ENCODE measurements at regions not wholly inside any gene's neighbourhood (a gene's known extent, or its start where the extent isn't known, plus 50 kb on each side); places are given as distances from the start of the nearest gene placed in this dataset.

- no peak overlapping the region for H3K4me3 ChIP-seq
Observed at GRCh38 chr1:30819244-30819571, 61.6 kb upstream of the LAPTM5 start.

DNA sequence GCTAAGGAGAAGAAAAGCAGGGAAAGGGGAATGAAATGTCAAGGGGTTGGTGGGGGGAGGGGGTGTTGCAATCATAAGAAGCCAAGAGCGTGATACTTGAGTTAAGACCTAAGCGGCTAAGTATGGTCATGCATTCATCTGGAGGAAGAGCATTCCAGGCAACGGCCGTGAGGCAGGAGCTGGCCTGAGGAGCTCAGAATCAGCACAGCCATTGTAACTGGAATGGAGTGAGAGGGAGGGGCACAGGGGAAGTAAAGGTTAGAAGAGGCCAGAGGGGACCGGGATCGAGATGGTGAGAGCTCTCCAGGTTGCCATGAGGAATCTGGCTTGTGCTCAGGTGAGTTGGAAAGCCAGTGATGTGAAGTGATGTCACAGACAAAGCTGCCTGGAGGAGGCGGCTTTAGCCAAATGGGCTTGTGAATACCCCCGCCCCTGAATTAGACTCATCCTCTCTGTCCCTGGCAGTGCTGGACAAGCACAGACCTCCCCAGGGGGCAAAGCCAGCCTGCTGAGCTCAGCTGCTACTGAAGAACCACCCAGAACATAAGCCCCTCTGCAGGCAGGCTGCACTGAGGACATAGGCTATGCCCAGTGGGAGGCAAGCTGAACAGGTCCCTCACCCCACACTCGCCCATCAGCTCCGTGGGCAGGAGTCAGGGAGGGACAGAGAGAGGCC is 61.1 kb upstream of the LAPTM5 start:
- 56 to 71% (median 69%) methylated on average over 9 to 10 of the region's 10 CpGs for WGBS, 5 donors
- peak overlapping the region in 4 of 5 donors; percentile 31 to 97 (median 82) for H3K27ac ChIP-seq
- intact Hi-C loops (cut with DNase I; ENCODE audit: low total_unique reads): no loop called here

More at GRCh38 chr1:30819244-30819571, 61.6 kb upstream of the LAPTM5 start:
- intact Hi-C loops (cut with DNase I; ENCODE audit: low total_unique reads): no loop called here
- Histone ChIP-seq H3K4me1 (peaks cover 16 to 67% (median 38%) of the 10 kb centered on the region in 4 donors), H3K27me3 (peaks cover 0 to 38% (median 0%) of the 10 kb centered on the region in 3 donors), H3K9me3 (no peaks in the 10 kb centered on the region), H3K27ac (peak overlapping the region in 3 of 5 donors; percentile 72 to 97 (median 93)), H3K36me3 (no peaks in the 10 kb centered on the region)
- 53 to 71% (median 62%) methylated on average over 3 of the region's 3 CpGs for WGBS, 5 donors
- DNase-seq: no peak
- TF ChIP-seq EP300 (IDR thresholded peaks at IDR 0.05): no peak
- TF ChIP-seq CTCF (IDR thresholded peaks at IDR 0.05): no peak
- no peak for TF ChIP-seq POLR2AphosphoS5 (IDR thresholded peaks at IDR 0.05)
- no peak for TF ChIP-seq POLR2A (IDR thresholded peaks at IDR 0.05)

DNA sequence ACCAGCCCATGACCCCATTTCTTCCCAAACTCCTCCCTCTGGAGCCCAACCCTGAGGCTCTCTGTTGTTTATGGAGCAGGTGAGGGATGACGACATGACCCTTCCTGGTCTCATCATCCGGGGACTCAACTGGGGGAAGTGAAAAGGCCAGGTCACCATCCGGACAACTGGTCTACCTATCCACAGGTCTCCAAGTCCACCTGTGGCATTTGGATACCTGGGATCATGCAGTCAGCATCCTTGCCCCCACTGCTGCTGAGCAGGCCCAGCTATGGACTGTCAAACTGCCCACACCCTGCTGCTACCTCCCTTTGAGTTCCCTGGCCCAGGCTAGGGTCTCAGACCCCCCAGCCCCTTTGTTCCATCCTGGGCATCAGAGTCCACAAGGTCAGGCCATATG is 60.0 kb upstream of the LAPTM5 start:
- H3K9me3 ChIP-seq: no peaks in the 10 kb centered on the region
- no peaks in the 10 kb centered on the region for H3K36me3 ChIP-seq
- H3K27ac ChIP-seq: peak overlapping the region in 3 of 5 donors; percentile 72 to 97 (median 93)
- peaks cover 0 to 50% (median 0%) of the 10 kb centered on the region in 3 donors for H3K27me3 ChIP-seq
- no peak for DNase-seq
- no peak overlapping the region for H3K4me3 ChIP-seq
- intact Hi-C loops (cut with DNase I; ENCODE audit: low total_unique reads): no loop called here
- WGBS, 5 donors: 70 to 100% (median 91%) methylated on average over 3 of the region's 3 CpGs
- H3K4me1 ChIP-seq: peaks cover under 1 to 54% (median 24%) of the 10 kb centered on the region in 4 donors
- no peak for TF ChIP-seq POLR2AphosphoS5 (IDR thresholded peaks at IDR 0.05)
- no peak for TF ChIP-seq CTCF (IDR thresholded peaks at IDR 0.05)
- no peak for TF ChIP-seq POLR2A (IDR thresholded peaks at IDR 0.05)
- no peak for TF ChIP-seq EP300 (IDR thresholded peaks at IDR 0.05)

More for the DNA sequence above, 61.1 kb upstream of the LAPTM5 start:
- H3K4me1 ChIP-seq: peaks cover 12 to 64% (median 33%) of the 10 kb centered on the region in 4 donors
- peaks cover 0 to 43% (median 0%) of the 10 kb centered on the region in 3 donors for H3K27me3 ChIP-seq
- no peaks in the 10 kb centered on the region for H3K36me3 ChIP-seq
- H3K9me3 ChIP-seq: no peaks in the 10 kb centered on the region
- peak in 1 of 2 donors; percentile 55 for DNase-seq
- H3K4me3 ChIP-seq: no peak overlapping the region
- no peak for TF ChIP-seq POLR2AphosphoS5 (IDR thresholded peaks at IDR 0.05)
- no peak for TF ChIP-seq POLR2A (IDR thresholded peaks at IDR 0.05)
- TF ChIP-seq CTCF (IDR thresholded peaks at IDR 0.05): no peak
- no peak for TF ChIP-seq EP300 (IDR thresholded peaks at IDR 0.05)

- Histone ChIP-seq H3K27ac (peak overlapping the region in 3 of 5 donors; percentile 72 to 97 (median 93)), H3K36me3 (no peaks in the 10 kb centered on the region), H3K9me3 (no peaks in the 10 kb centered on the region), H3K27me3 (peaks cover 0 to 50% (median 0%) of the 10 kb centered on the region in 3 donors), H3K4me1 (peaks cover 0 to 53% (median 24%) of the 10 kb centered on the region in 4 donors), H3K4me3 (no peak overlapping the region)
- no peak for DNase-seq
- intact Hi-C loops (cut with DNase I; ENCODE audit: low total_unique reads): no loop called here
- TF ChIP-seq EP300 (IDR thresholded peaks at IDR 0.05) (no peak), POLR2A (IDR thresholded peaks at IDR 0.05) (no peak), CTCF (IDR thresholded peaks at IDR 0.05) (no peak), POLR2AphosphoS5 (IDR thresholded peaks at IDR 0.05) (no peak)
- WGBS, 5 donors: 42 to 59% (median 48%) methylated on average over 4 to 5 of the region's 5 CpGs
Observed at GRCh38 chr1:30817077-30817438, 59.5 kb upstream of the LAPTM5 start.

Measured in stomach (tissue), 8 donors.